Activated naive CD8-positive, alpha-beta T cell treated with anti-CD3 and anti-CD28 coated beads for 36 hours (primary cell): ENCODE measurements at regions not wholly inside any gene's neighbourhood (a gene's known extent, or its start where the extent isn't known, plus 50 kb on each side); places are given as distances from the start of the nearest gene placed in this dataset.

Experiments used
- DNase-seq: peaks from one replicate; pipeline ENCODE4 v3.0.0; 2021
- H3K27ac Mint-ChIP-seq: one replicate; pipeline ENCODE4 v1.8.0; 2022; ENCODE audit warnings: mild to moderate bottlenecking, moderate library complexity, mixed read lengths
- H3K27me3 Mint-ChIP-seq: one replicate; pipeline ENCODE4 v1.8.0; 2022; ENCODE audit warnings: mild to moderate bottlenecking, mixed read lengths
- H3K36me3 Mint-ChIP-seq: one replicate; pipeline ENCODE4 v1.8.0; 2021; ENCODE audit warnings: mild to moderate bottlenecking, mixed read lengths
- H3K4me1 Mint-ChIP-seq: one replicate; pipeline ENCODE4 v1.8.0; 2021; ENCODE audit warnings: mixed read lengths
- H3K4me3 Mint-ChIP-seq: one replicate; pipeline ENCODE4 v1.8.0; 2022; ENCODE audit warnings: mild to moderate bottlenecking, moderate library complexity, mixed read lengths
- H3K9me3 Mint-ChIP-seq: one replicate; pipeline ENCODE4 v1.8.0; 2022; ENCODE audit warnings: mixed read lengths

GRCh38 chr10:7026818-7027217 is 384.0 kb downstream of the SFMBT2 start:
- Mint-ChIP-seq H3K4me1 (peaks cover 14% of the 10 kb centered on the region), H3K36me3 (no peaks in the 10 kb centered on the region), H3K27me3 (no peaks in the 10 kb centered on the region), H3K9me3 (peaks cover 5% of the 10 kb centered on the region), H3K27ac (no peak overlapping the region), H3K4me3 (no peak overlapping the region)
- DNase-seq = no peak

GRCh38 chr10:7025296-7025695 is 385.5 kb downstream of the SFMBT2 start:
- H3K27ac Mint-ChIP-seq = no peak overlapping the region
- H3K4me3 Mint-ChIP-seq = no peak overlapping the region
- peaks cover 5% of the 10 kb centered on the region for H3K9me3 Mint-ChIP-seq
- H3K4me1 Mint-ChIP-seq = peaks cover 14% of the 10 kb centered on the region
- no peak for DNase-seq
- H3K36me3 Mint-ChIP-seq = no peaks in the 10 kb centered on the region
- H3K27me3 Mint-ChIP-seq = no peaks in the 10 kb centered on the region

- H3K4me1 Mint-ChIP-seq = no peaks in the 10 kb centered on the region
- peaks cover 10% of the 10 kb centered on the region for H3K9me3 Mint-ChIP-seq
- DNase-seq = no peak
- H3K36me3 Mint-ChIP-seq = peaks cover 1% of the 10 kb centered on the region
- no peak overlapping the region for H3K27ac Mint-ChIP-seq
- no peaks in the 10 kb centered on the region for H3K27me3 Mint-ChIP-seq
- no peak overlapping the region for H3K4me3 Mint-ChIP-seq
Measured at GRCh38 chr10:7015457-7015856, 395.4 kb downstream of the SFMBT2 start.

- H3K27ac Mint-ChIP-seq = no peak overlapping the region
- H3K36me3 Mint-ChIP-seq = peaks cover 1% of the 10 kb centered on the region
- peaks cover 8% of the 10 kb centered on the region for H3K9me3 Mint-ChIP-seq
- no peak overlapping the region for H3K4me3 Mint-ChIP-seq
- no peak for DNase-seq
- H3K4me1 Mint-ChIP-seq = no peaks in the 10 kb centered on the region
- H3K27me3 Mint-ChIP-seq = no peaks in the 10 kb centered on the region
Measured at GRCh38 chr10:7014721-7015120, 396.1 kb downstream of the SFMBT2 start.

- Mint-ChIP-seq H3K4me1 (no peaks in the 10 kb centered on the region), H3K9me3 (no peaks in the 10 kb centered on the region), H3K4me3 (no peak overlapping the region), H3K27ac (no peak overlapping the region), H3K27me3 (no peaks in the 10 kb centered on the region), H3K36me3 (no peaks in the 10 kb centered on the region)
- no peak for DNase-seq
Measured at GRCh38 chr10:7011994-7012393, 398.8 kb downstream of the SFMBT2 start.

- H3K36me3 Mint-ChIP-seq = no peaks in the 10 kb centered on the region
- no peaks in the 10 kb centered on the region for H3K4me1 Mint-ChIP-seq
- H3K4me3 Mint-ChIP-seq = no peak overlapping the region
- no peaks in the 10 kb centered on the region for H3K27me3 Mint-ChIP-seq
- no peak for DNase-seq
- H3K9me3 Mint-ChIP-seq = no peaks in the 10 kb centered on the region
- H3K27ac Mint-ChIP-seq = no peak overlapping the region
Measured at GRCh38 chr10:7008645-7009044, 402.2 kb downstream of the SFMBT2 start.

- H3K27ac Mint-ChIP-seq = no peak overlapping the region
- H3K36me3 Mint-ChIP-seq = no peaks in the 10 kb centered on the region
- no peaks in the 10 kb centered on the region for H3K4me1 Mint-ChIP-seq
- no peaks in the 10 kb centered on the region for H3K9me3 Mint-ChIP-seq
- no peak overlapping the region for H3K4me3 Mint-ChIP-seq
- no peak for DNase-seq
- no peaks in the 10 kb centered on the region for H3K27me3 Mint-ChIP-seq
Measured at GRCh38 chr10:7007600-7008190, 403.1 kb downstream of the SFMBT2 start.

GRCh38 chr10:7006566-7006965 is 404.3 kb downstream of the SFMBT2 start:
- Mint-ChIP-seq H3K9me3 (no peaks in the 10 kb centered on the region), H3K4me3 (no peak overlapping the region), H3K27ac (no peak overlapping the region), H3K4me1 (no peaks in the 10 kb centered on the region), H3K36me3 (no peaks in the 10 kb centered on the region), H3K27me3 (no peaks in the 10 kb centered on the region)
- DNase-seq = no peak

GRCh38 chr10:7003831-7004395 is 406.9 kb downstream of the SFMBT2 start:
- DNase-seq = no peak
- H3K27me3 Mint-ChIP-seq = no peaks in the 10 kb centered on the region
- no peaks in the 10 kb centered on the region for H3K36me3 Mint-ChIP-seq
- H3K9me3 Mint-ChIP-seq = no peaks in the 10 kb centered on the region
- H3K4me3 Mint-ChIP-seq = no peak overlapping the region
- H3K27ac Mint-ChIP-seq = no peak overlapping the region
- H3K4me1 Mint-ChIP-seq = no peaks in the 10 kb centered on the region

- Mint-ChIP-seq H3K4me1 (no peaks in the 10 kb centered on the region), H3K27me3 (peaks cover 4% of the 10 kb centered on the region), H3K4me3 (no peak overlapping the region), H3K27ac (no peak overlapping the region), H3K9me3 (no peaks in the 10 kb centered on the region), H3K36me3 (no peaks in the 10 kb centered on the region)
- no peak for DNase-seq
Measured at GRCh38 chr10:7000061-7000460, 410.8 kb downstream of the SFMBT2 start.

- Mint-ChIP-seq H3K36me3 (no peaks in the 10 kb centered on the region), H3K9me3 (no peaks in the 10 kb centered on the region), H3K4me1 (no peaks in the 10 kb centered on the region), H3K4me3 (no peak overlapping the region), H3K27me3 (peaks cover 4% of the 10 kb centered on the region), H3K27ac (no peak overlapping the region)
- no peak for DNase-seq
Measured at GRCh38 chr10:6999232-6999925, 411.5 kb downstream of the SFMBT2 start.

- Mint-ChIP-seq H3K9me3 (no peaks in the 10 kb centered on the region), H3K4me3 (no peak overlapping the region), H3K27ac (no peak overlapping the region), H3K36me3 (no peaks in the 10 kb centered on the region), H3K4me1 (no peaks in the 10 kb centered on the region), H3K27me3 (peaks cover 4% of the 10 kb centered on the region)
- DNase-seq = no peak
Measured at GRCh38 chr10:6997509-6997908, 413.3 kb downstream of the SFMBT2 start.

GRCh38 chr10:6996431-6996830 is 414.4 kb downstream of the SFMBT2 start:
- no peak overlapping the region for H3K27ac Mint-ChIP-seq
- H3K36me3 Mint-ChIP-seq = no peaks in the 10 kb centered on the region
- H3K9me3 Mint-ChIP-seq = no peaks in the 10 kb centered on the region
- H3K27me3 Mint-ChIP-seq = peaks cover 4% of the 10 kb centered on the region
- H3K4me3 Mint-ChIP-seq = no peak overlapping the region
- no peaks in the 10 kb centered on the region for H3K4me1 Mint-ChIP-seq
- no peak for DNase-seq

GRCh38 chr10:6995831-6996230 is 415.0 kb downstream of the SFMBT2 start:
- Mint-ChIP-seq H3K4me1 (no peaks in the 10 kb centered on the region), H3K27me3 (peaks cover 4% of the 10 kb centered on the region), H3K36me3 (no peaks in the 10 kb centered on the region), H3K4me3 (no peak overlapping the region), H3K27ac (no peak overlapping the region), H3K9me3 (no peaks in the 10 kb centered on the region)
- no peak for DNase-seq

GRCh38 chr10:6995341-6995740 is 415.3 kb upstream of the PRKCQ start:
- H3K9me3 Mint-ChIP-seq = no peaks in the 10 kb centered on the region
- no peaks in the 10 kb centered on the region for H3K36me3 Mint-ChIP-seq
- H3K27ac Mint-ChIP-seq = no peak overlapping the region
- no peaks in the 10 kb centered on the region for H3K4me1 Mint-ChIP-seq
- H3K27me3 Mint-ChIP-seq = peaks cover 4% of the 10 kb centered on the region
- H3K4me3 Mint-ChIP-seq = no peak overlapping the region
- DNase-seq = no peak

GRCh38 chr10:6990891-6991290 is 410.8 kb upstream of the PRKCQ start:
- Mint-ChIP-seq H3K4me1 (peaks cover 5% of the 10 kb centered on the region), H3K27ac (no peak overlapping the region), H3K9me3 (no peaks in the 10 kb centered on the region), H3K4me3 (no peak overlapping the region), H3K27me3 (no peaks in the 10 kb centered on the region), H3K36me3 (no peaks in the 10 kb centered on the region)
- no peak for DNase-seq
